ENCODE measurements at regions not wholly inside any gene's neighbourhood (a gene's known extent, or its start where the extent isn't known, plus 50 kb on each side); places are given as distances from the start of the nearest gene placed in this dataset.
"Not testable (repeated sequence)": the region's sequence is repeated elsewhere in the genome, so short reads cannot be mapped to it uniquely, and the experiment has no call there.

DNA sequence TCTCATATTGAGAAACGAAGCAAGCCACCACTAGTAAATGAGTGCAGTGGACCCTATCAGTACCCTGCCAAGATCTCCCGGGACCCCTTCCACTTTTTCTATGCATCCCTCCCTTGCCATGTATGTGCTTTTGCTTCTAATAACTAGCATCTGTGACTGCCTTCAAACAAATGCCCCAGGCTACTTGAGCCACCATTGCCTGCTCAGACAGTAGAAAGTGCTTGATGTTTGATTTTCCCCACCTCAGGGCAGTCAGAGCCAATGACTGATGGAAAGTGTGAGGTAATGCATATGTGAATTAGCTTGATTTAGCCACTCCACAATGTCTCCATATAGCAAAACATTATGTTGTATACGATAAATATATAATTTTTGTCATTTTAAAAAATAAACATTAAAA, 797.3 kb upstream of the ACO1 start:
- no peak for DNase-seq

DNA sequence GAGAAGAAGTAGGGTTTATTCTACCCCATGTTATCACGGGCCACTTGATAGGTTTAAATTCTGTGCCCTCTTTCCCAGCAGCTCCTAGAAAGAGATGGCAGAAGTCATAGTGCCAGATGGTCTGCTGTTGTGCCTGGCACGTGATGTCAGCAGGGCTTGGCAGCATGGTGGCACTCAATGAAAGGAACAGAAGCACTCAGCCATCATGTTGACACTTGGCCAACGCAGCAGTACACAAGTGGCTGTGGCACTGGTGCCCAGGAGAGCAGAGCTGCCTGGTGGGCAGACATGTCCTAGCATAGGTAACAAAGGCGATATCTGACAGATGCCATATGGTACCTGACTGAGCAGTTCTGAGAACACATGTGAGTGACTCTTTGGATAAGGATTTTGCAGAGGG, 796.4 kb upstream of the ACO1 start:
- no peak for DNase-seq

DNA sequence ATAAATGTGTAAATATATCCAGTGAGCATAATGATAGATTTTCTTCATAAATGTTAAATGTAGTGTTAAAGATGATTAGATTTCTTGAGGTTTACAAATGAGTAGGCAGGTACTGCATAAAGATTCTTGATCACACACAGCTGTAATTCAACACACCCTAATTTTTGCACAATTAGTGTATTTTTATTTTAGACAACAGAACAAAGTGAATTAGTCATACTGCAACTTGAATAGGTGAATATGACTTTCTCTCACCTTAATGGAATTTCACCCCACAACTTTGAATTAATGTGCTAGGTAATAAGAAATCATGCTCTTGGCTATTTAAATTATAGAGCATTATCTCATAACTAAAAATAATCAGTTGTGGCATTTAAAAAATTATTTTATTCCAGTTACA, 795.7 kb upstream of the ACO1 start:
- no peak for DNase-seq

DNA sequence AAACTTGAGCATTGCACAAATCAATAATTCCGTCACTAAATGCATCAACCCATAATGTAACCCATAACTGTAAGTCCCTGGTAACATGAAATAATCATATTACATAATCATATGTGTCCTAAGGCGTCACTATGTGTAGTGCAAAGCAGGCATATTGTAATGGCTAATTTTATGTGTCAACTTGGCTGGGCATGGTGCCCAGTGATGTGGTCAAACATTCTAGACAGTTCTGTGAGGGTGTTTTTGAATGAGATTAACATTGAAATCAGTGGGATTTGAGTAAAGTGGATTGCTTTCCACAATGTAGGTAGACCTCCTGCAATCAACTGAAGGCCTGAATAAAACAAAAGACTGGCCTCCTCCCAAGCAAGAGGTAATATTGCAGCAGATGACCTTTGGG, 794.4 kb upstream of the ACO1 start:
- DNase-seq, result no peak

DNA sequence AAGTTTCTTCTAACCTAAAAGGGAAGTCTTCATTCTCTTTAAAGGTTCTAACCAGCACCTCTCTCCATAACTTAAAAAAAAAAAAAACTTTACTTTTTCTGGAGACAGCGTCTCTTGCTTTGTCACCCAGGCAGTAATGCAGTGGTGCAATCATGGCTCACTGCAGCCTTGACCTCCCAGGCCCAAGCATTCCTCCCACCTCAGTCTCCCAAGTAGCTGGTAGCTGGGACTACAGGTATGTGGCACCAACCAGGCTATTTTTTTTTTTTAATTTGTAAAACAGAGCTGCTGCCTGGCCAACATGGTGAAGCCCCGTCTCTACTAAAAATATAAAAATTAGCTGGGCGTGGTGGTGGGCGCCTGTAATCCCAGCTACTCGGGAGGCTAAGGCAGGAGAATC, 787.4 kb upstream of the ACO1 start:
- not testable (repeated sequence) for DNase-seq

DNA sequence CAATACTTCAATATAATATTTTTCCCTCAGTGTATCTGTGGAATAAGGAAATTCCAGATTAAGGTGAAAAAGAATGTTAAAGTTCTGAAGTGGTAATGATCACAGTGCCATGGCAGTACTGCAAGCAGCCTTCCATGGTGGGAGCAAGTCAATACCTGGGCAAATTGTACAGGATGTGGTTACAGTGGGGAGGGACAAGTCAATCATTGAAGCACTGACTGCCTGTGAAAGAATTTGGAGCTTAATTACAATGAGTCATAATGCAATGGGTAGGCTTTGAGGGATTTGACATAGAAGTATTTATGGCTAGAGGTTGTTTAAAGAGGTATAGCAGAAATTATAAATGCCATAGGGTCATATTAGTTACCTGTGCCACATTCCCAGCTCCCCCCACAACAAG, 786.5 kb upstream of the ACO1 start:
- DNase-seq, result no peak

DNA sequence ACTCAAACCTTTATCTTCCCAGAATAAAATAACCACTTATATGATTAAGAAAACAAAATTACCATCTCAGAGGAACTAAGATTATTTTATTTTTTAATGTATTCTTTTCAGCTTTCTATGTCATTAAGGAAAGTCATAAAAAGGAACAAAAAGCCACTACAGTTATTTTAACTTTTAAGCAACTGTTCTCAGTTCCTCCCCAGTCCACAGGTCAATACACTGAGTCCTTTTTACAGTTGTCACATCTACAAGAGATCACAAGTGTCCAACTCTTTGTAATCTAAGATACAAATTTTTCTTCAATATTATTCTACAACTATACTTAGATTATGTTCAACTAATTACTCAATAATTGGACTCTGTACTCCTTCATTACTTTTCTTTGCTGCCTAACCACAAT, 782.8 kb upstream of the ACO1 start:
- DNase-seq, result no peak

DNA sequence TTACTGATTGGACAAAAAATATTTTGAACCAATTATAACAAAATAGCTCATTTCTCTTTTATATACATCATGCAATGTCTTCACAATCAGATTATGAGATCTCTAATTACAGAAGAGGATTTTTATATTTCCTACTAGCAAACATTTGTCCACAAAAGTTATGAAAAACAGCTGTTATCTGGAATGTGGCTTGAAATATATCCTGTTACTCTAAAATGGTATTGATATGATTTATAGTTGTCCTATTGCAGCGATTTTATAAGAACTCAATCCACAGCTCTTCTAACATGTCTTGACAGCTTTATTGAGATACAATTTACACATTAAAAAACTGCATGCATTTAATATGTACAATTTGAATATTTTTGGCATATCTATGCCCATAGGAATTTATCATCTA, 779.9 kb upstream of the ACO1 start:
- DNase-seq, result no peak

DNA sequence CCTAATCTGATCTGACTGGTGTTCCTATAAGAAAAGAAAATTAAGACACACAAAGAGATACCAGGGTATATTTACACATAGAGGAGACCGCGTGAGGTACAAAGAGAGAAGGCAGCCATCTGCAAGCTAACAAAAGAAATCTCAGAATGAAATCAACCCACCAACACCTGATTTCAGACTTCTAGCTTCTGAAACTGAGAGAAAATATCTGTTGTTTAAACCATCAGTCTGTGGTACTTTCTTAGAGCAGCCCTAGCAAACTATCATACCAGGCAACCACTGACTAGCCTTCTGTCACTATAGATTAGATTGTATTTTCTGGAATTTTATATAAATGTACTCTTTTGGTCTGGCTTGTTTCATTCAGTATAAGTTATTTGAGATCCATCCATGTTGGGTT, 779.3 kb upstream of the ACO1 start:
- DNase-seq, result no peak

DNA sequence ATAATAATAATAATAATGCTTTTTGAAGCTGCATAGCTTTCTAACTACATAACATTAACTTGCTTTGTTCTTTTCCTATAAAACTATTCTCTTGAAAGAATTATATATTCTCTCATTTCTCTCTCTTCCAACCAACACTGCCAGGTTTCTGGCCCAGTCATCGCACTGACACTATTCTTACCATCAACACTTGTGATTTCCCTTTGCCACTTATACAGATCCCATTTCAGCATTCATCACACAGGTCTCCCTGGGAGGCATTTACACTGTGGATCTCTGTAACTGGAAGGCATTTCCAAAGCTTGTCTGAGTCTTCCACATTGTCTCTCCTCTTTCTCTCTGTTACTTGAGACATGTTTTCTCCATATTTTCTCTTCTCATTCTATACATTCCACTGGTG, 777.8 kb upstream of the ACO1 start:
- DNase-seq, result no peak

DNA sequence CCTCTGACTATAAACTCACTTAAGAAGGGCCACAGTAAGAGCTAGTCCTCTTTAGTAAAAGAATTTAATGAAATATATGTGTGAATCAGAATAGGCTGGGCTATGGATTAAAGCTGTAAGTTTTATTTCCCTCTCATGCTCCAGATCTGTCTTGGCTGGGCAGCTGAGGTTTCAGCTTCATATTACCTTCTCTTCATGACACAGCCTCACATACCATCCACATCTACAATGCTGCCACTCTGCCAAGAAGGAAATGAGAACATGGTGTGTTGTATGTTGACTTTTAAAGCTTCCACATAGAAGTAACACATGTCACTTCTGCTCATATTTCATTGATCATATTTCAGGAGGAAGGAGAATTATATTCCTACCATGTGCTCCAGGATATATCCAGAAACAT, 776.0 kb upstream of the ACO1 start:
- DNase-seq, result no peak

DNA sequence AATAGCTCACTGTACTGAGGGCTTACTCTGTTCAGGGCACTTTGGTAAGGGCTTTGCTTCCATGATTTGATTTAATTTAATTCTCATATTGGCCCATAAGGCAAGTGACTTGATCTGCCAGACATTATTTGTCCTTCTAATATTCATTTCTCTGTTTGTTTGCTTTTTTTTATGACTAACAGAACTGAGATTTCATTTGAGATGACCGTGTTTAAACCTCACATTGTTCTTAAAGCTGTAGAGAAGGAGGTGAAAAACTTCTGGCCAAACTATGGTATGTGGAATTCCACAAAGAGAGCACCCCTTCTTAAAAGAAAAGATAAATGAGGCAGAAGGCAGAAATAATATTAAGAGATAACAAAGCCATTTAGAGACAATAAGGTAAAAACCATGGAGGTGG, 775.6 kb upstream of the ACO1 start:
- DNase-seq, result no peak

DNA sequence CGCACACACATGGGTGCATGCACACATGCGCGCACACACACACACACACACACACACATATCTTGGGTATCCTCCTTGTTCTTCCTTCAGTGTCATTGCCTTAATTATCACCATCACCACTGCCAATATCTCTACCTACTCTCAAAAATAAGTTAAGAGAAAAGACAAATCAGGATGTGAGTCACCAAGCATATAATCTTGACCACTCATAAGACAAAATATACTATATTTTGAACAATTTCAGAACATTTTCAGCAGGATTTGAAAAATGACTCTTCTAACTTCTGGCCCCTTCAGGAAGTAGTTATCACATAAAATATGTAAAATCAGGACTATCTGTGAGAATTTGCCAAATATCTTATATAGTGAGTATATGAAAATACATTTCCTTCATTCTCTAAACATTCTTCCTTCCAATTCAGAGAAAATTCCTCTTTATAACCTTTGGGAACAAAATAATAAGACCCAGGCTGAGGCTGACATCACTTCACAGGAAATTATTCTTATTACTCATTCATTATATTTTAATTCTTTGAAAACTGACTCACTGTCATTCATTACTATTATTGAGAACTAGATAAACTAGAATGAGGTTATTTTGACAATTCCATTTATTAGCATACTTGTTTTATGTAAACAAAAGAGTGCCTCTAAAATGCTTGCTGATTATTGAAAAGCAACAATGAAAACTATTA, 772.0 kb upstream of the ACO1 start:
- no peak for DNase-seq

DNA sequence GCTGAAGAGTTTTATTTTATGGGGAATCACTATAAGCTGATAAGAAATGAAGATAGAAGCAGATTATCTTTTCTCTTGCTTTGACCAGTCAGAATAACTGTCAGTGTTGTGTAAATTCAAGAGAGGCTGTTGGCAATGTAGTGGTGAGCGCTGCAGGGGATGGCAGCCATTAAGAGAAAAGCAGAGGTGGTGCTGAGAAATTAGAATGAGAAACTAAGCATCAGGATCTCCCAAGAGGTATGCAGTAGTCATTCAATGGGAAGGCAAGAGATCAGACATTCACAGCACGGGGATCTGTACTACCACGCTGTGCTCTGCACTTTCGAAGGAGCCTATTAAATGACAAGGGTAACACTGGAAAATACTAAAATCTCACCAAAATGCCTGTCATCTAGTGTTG, 768.5 kb upstream of the ACO1 start:
- DNase-seq, result no peak

DNA sequence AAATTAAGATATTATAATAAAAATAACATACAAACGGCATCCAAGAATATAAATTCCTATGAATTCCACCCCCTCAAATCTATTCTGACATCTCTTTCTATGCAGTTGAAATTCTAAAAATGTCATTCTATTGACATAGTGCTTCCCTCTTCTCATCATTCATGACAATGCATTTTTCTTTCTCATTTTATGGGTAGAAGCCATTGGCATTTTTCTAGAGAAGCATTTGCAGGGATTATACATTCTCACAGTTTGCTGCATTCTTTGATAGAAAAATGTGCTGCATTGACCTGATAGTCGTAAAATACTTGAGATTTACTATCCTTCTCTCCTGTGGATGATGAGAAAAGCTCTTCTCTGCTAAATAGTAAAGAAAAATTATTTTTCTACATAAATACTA, 760.9 kb upstream of the ACO1 start:
- no peak for DNase-seq

DNA sequence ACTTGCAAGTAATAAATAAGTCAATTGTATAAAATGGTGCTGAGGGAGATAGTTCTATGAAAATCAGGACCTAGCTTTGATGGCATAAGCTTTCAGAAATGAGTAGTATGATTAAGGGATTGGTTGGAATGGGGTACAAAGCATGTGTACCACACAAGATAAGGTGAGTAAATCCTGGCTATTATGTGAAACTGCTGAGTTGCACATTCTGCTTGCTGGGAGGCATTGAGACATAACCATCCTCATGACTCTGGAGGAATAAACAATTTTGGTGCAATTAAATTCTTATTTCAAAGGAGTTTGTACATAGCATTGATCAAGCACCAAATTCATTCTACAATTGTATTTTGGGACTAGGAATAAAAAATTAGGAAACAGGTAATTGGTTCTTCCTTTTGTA, 755.2 kb upstream of the ACO1 start:
- DNase-seq, result no peak

DNA sequence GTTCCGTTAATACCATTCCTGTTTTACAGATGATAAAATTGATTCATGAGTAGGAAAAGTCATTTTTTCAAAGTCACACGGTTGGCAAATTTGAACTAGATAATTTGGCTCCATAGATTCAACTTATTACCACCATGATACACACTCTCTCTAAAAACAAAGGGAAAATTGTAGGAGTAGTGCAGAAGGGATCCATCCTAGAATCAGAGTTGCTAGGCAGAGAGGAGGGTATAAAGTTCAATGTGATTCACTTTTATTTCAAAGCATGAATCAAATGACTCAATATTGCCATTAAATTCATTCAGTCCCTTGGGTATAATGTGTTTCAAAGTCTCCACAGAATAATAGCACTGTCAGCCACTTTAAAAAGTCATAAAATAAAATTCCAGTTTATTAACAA, 747.2 kb upstream of the ACO1 start:
- no peak for DNase-seq

DNA sequence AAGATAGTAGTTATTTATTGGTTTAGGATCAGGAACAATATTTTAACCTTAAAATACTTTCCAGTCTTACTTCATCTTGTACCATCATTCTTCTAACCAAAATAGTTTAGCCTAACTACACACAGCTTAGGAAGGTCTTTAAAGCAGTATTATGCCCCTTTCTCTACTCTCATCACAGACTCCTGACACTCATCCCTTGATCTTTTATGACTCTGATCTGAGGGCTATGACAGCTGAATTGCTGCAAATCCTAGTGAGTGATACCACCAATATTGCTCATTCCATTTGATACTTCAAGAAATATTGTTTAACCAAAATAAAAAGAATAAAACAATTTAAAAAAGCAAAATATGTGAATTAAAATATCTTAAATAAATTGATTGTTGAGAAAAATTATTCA, 746.6 kb upstream of the ACO1 start:
- DNase-seq, result no peak

DNA sequence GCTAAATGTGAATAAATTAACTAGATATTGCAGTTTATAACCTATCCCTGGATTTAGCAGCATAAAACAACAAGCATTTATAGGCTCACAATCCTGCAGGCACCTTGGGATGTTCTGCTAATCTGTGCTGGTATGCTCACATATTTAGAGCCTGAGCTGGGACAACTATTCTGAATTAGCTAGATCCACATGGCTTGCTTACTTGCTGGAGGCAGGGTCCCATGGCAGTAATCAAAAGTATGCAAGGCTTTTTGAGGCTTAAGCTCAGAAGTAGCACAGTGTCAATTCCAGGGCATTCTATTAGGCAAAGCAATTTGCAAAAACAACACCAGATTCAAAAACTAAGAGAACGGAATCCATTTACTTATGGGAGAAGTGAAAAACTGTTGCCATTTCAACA, 745.0 kb upstream of the ACO1 start:
- no peak for DNase-seq

DNA sequence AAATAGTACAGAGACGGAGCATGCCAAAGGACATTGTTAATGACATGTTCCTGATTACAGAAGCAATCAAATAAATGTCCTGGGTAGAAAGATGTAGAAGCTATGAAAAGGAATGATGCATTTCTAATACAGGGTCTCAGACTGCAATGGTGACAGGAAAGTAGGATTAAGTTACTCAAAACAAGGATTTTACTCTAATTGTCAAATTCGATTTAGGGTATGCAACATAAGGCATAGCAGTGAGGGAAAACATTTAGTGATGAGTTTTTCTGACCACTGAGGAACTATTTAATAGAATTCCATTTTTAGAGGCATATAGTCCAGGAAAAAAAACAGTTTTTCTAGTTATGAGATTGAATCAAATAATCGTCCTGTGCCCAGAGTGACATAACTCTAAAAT, 715.1 kb upstream of the ACO1 start:
- DNase-seq, result no peak

DNA sequence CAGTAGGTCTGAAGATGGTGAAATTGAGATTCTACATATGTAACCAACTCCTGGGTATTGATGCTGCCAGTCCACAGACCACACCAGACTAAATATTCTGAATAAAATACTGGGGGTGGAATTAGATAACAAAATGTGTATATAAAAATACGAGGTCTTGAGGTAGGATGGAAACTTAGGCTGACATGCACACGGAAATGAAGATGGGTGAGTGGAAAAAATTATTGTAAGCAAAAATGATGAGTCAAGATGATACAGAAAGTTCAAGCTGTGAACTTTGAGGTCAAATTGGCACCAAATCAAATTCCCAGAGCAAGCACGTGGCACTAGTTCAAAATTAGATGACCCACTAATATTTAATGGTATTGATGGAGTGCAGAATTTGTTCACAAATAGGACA, 713.4 kb upstream of the ACO1 start:
- no peak for DNase-seq

DNA sequence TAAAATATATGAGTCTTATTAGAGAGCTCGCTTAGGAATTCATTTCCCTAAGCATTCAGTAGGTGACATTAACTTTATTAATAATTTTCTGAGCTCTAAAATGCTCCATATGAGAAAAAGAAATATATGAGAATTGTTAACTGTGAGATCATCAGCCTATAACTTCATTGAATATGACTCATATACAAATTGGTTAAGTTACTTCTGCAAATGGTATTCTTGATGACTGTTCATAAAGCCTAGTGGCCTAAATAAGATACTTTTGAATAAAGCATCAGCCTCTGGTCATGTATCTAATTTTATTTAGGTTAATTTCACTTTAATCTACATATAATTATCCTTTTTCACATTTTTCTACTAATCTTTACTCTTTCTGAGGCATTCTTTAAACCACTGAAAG, 710.2 kb upstream of the ACO1 start:
- DNase-seq, result no peak

DNA sequence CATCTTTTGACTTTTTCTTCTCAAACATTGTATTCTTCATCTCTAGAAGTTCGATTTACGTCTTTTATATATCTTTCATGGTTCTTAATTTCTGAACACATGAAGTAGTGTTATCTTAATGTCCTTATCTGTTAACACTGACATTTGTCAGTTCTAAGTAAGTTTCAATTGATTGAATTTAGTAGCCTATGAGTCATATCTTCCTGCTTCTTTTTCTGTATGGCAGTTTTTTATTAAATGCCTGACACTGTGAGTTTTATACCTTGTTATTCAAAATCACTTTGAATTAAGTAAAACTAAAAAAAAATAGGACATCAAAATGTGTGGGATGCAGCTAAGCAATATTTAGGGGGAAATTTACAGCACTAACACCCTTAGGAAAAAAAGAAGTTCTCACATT, 707.0 kb upstream of the ACO1 start:
- no peak for DNase-seq

DNA sequence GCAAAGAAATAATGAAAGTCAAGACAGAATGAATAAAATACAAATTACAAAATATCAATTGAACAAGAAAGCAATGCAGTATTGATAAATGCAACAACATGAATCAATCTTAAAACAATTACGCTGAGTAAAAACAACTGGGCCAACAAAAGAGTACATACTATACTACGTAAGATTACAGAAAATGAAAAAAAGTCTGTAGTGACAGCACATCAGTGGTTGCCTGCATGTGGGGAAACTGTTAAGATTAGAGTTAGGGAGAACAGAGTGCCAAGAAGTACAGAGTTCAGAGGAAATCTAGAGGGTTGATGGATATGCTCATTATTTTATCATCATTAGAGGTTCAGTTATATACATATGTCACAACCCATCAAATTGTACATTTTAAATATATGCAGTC, 706.6 kb upstream of the ACO1 start:
- no peak for DNase-seq

DNA sequence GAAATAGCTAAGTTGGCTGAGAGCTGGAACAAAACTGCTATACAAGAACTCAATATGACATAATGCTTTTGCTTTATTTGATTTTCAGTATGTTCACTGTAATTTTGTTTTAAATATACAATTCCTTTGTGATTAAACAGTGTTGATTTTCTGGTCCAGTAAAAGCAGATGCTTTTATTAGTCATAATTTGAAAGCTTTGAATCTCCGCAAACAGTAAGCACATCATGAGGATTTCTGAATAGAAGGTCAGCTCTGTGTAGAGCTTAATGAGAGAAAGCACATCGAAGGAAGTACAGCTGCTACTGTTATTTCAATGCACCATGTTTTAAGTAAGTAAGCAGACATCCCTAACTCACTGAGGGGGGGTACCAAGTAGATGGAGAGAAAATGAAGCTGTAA, 701.3 kb upstream of the ACO1 start:
- DNase-seq, result no peak

DNA sequence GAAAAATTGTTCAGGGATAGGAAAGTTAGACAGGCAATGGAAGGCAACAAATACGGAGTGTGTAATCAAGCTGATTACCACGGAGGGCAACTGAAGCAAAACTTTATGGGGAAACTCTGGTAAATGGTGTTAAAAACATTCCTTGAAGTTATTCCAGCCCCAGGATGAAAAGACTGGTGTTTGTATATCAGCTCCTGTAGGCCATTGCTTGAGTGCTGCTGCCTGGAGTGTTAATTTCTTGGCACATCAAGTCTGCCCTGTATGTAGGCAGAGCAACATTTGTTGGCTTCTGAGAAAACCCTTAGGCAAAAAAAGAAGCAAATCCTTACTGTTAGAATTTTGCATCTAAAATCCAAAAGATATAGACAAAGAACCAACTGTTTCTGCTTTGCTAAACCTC, 686.5 kb upstream of the ACO1 start:
- DNase-seq, result no peak
